Stimulated activated CD8-positive, alpha-beta memory T cell treated with anti-CD3 and anti-CD28 coated beads, Interleukin-12 subunit alpha, Interleukin-12 subunit beta, amount 100 ng/mL, for 24 hours (primary cell): ENCODE measurements at regions not wholly inside any gene's neighbourhood (a gene's known extent, or its start where the extent isn't known, plus 50 kb on each side); places are given as distances from the start of the nearest gene placed in this dataset.
"Not testable (repeated sequence)": the region's sequence is repeated elsewhere in the genome, so short reads cannot be mapped to it uniquely, and the experiment has no call there.

Experiments
- DNase-seq: peaks from one replicate; pipeline ENCODE4 v3.0.0-alpha.2; 2020; ENCODE audit errors: extremely low read depth

- no peak for DNase-seq
These were observed 190.5 kb downstream of the PTPRU start for GRCh38 chr1:29426701-29427279.

GRCh38 chr1:29425631-29426030 lies 189.3 kb downstream of the PTPRU start:
- no peak for DNase-seq

DNA sequence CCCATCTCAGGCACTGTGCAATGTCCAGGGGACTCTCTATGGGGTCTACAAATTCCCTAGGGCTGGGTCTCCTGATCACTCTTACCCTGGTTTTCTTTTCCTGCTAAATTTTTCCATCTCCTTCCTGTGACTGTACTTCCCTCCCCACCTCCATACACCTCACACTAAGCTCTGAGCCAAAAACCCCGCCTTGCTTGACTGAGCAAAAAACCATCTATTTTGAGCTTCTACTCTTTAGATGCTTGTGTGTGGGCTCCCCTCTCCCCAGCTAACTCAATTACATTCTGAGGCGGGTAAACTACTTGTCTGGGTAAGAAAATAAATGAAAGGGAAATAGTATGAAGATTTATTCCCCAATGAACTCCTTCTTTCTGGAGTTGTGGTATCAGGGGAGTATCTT lies 187.9 kb downstream of the PTPRU start:
- no peak for DNase-seq

DNA sequence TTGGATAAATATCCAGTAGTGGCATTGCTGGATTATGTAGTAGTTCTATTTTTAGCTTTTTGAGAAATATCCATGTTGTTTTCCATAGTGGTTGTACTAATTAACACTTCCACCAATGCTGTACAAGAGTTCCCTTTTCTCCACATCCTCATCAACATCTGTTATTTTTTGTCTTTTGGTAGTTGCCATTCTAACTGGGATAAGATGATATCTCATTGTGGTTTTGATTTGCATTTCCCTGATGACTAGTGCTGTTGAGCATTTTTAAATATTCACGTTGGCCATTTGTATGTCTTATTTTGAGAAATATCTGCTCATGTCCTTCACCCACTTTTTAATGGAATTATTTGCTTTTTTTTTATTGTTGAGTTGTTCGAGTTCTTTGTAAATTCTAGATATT lies 183.9 kb downstream of the PTPRU start:
- DNase-seq, result no peak

DNA sequence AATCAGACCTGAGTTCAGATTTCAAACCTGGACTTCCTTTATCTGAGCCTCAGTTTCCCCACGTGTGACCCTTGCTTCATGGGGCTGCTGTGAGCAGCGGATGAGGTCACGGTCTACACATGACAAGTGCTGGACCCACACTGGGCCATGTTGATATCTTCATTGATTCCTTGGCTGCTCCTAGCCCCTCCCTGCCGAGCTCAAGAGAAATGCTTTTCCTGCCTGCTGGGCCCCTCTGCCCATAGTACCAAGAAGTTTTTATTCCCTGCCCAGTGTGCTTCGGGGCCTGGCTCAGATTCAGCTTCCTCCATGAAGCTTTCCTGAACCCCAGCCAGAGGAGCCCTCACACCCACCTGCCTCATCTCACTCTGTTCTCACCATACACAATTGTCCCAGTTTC lies 181.6 kb downstream of the PTPRU start:
- no peak for DNase-seq

DNA sequence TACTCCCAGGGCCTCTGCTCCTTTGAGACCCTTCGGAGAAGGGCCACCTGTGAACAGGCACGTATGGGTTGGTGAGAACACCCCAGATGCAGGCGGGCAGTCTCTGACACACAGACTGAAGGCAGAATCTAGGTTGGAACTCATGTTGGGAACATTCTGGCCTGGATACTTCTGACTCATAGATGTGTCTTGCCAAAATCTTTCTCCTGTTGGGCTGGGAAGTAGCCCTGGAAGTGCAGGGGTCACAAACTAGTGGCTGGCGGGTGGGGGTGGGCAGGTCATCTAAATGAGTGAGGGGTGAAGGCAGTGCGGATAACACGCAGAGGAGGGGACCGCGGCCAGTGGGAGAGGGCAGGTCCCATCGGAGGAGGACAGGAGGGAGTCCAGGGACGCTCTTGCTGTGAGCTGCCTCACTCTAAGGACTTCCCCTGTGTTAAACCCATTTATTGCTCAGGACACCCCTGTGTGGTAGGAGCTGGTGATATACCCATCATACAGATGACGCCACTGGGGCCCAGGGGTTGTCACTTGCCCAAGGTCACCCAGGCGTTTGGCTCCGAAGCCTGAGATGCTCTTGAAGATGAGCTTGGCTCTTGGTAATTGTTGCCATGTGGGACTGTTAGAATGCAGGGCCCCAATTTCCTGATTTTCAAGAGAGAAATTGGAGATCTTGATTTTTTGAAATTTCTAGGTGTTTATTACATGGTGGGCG lies 181.0 kb downstream of the PTPRU start:
- no peak for DNase-seq

GRCh38 chr1:29416267-29417146 lies 180.2 kb downstream of the PTPRU start:
- DNase-seq, result no peak

- no peak for DNase-seq
These were observed 179.5 kb downstream of the PTPRU start for GRCh38 chr1:29415861-29416260.

DNA sequence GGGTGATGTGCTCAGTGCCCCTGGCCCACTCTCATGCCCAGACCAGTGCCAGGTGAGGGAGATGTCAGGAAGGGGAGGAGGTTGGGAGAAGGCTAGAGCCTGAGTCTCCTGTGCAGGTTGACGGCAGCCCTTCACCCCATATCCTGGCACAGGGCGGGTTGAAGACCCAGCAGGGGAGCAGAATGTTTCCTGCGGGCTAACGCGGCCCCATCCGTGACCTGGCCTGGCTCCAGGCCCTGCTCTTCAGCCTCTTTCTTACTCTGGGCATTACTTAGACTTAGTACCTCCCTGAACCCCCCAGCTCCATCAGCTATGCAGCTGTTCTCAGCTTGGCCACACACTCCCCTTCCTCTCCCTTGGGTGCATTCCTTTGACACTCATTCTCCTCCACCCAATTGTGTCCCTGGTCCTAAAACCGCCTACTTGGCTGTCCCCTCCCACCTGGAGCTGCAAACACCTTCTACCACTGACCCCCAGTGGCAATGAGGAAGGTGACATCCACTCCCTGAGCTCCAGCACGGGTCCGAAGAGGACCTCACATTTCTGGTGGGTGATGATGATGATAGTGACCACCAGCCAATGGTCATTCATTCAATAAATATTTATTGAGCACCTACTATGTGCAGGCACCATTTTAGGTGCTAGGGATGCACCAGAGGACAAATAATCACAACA lies 179.0 kb downstream of the PTPRU start:
- DNase-seq, result no peak

DNA sequence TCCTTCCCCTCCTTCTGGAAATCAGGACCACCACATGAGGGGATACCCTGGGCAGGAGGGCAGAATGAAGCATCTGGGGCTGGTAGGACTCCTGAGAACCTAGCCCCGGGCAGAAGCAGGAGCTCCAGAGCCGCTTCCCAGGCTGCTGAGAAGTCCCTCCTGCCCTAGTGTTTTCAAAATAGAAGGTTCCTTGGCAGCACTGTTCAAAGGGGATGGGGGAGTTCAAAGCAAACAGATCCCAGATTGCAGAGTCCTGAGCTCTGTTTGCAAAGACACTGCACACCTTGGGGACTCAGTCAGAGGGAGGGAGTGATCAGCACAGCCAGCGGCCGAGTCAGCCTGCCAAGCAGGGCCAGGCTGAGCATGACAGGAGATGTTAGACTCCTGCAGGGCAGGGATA lies 177.8 kb downstream of the PTPRU start:
- DNase-seq, result no peak

GRCh38 chr1:29413661-29414060 lies 177.3 kb downstream of the PTPRU start:
- no peak for DNase-seq

GRCh38 chr1:29412591-29412990 lies 176.3 kb downstream of the PTPRU start:
- no peak for DNase-seq

DNA sequence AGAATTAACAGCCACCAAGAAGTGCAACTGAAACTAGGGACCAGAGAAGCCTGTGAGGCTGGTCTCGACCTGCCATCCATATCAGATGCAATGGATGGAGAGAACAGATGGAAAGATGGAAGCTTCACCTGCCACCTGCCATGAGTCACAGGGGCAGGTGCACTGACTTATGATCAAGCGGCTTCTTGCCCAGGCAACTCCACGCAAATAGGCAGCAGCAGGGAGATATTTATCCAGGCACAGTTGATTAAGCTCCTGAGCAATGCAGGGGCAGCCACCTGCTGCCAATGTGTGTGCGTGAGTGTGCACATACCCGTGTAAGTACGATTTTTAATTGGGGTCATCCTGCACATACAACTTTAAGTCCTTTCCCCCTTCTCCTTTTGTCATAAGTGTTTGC lies 174.2 kb downstream of the PTPRU start:
- DNase-seq, result no peak

DNA sequence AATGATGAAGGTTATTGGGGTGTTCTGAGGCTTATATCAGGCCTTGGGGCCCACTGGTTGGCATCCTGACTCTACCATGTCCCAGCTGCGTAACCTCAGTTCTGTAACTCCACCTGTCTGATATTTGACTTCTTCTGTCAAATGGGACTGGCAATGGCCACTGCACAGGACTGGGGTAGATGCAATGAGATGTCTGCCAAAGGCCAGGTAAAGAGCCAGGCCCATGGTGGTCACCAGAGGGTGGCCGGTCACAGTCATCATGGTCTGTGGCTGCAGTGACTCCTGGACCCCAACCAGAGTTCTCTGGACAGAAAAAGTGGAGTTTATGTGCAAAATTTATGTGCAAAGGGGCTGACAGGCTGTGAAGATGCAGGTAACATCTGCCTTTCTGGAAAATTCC lies 173.3 kb downstream of the PTPRU start:
- no peak for DNase-seq

- DNase-seq, result no peak
These were observed 172.7 kb downstream of the PTPRU start for GRCh38 chr1:29408831-29409605.

DNA sequence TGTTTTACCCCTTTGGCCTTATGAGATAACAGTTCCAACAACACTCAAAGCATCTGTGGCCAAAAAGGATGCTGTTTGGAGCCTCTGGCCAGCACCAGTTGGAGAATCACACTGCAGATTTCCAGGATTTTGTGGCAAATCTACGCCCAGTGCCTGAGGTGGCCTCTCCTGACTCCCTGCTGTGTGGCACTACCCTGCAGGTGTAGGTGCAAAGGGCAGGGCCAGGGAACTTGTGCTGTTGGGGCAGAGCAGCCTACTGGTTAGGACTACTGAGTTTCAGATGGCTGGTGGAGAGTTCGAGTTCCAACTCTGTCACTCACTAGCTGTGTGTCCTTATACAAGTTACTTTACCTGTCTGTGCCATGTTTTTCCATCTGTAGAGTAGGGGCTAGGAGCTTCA lies 170.5 kb downstream of the PTPRU start:
- no peak for DNase-seq

- not testable (repeated sequence) for DNase-seq
These were observed 163.9 kb downstream of the PTPRU start for GRCh38 chr1:29400203-29400602.

DNA sequence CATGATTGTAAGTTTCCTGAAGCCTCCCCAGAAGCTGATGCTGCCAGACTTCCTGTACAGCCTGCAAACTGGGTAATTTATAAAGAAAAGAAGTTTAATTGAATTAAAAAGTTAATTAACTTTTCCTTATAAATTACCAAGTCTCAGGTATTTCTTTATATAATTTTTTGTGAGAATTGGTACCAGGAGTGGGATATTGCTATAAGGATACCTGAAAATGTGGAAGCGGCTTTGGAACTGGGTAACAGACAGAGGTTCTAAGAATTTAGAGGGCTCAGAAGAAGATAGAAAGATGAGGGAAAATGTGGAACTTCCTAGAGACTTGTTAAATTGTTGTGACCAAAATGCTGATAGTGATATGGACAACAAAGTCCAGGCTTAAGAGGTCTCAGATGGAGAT lies 163.1 kb downstream of the PTPRU start:
- DNase-seq, result no peak

DNA sequence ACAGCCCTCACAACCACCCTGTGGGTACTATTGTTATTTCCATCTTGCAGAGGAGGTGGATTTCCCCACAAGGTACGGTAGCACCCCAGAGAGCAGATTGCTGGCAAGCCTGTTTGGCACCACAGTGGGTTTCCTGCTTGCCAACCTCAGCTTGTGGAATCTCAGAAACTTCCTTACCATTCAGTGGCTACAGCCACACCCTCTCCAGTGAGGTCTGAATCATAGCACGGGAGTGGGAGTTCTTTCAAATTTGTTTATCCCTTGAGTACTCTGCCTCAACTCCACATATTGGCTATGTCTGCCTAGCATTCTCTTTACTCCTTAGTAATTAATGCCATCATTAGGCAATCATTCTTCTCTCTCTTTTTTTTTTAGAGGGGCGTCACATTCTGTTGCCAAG lies 162.1 kb downstream of the PTPRU start:
- no peak for DNase-seq

- DNase-seq, result no peak
These were observed 161.7 kb downstream of the PTPRU start for GRCh38 chr1:29397981-29398380.

- no peak for DNase-seq
These were observed 160.9 kb downstream of the PTPRU start for GRCh38 chr1:29397256-29397590.
